ENCODE measurements at regions not wholly inside any gene's neighbourhood (a gene's known extent, or its start where the extent isn't known, plus 50 kb on each side); places are given as distances from the start of the nearest gene placed in this dataset.

GRCh38 chr2:224147174-224147573 is 108.1 kb upstream of the SERPINE2 start:
- intact Hi-C loops (cut with micrococcal nuclease; ENCODE audit: unreplicated experiment): loop anchor here (2.0 kb wide), 1 partner anchor 138 kb away; no protein-coding TSS in a partner anchor
- peaks cover 24% of the 10 kb centered on the region for H3K9me3 Mint-ChIP-seq (ENCODE audit: unreplicated experiment)
- DNase-seq: peak in 1 of 2 experiments; percentile 49
- no peaks in the 10 kb centered on the region; the same call in 1 of the 2 replicates for H3K36me3 ChIP-seq (ENCODE audit: control insufficient read depth, insufficient read depth, low read length)
- H3K27ac Mint-ChIP-seq (ENCODE audit: unreplicated experiment): peak overlapping the region; percentile 10
- H3K9me3 ChIP-seq: no peaks in the 10 kb centered on the region
- TF ChIP-seq CTCF (IDR thresholded peaks at IDR 0.05; ENCODE audit: insufficient read depth in 1 of 2, low read depth in 1 of 2, low read length in 1 of 2, severe bottlenecking in 1 of 2, unreplicated experiment in 1 of 2): no peak
- CTCF ChIA-PET: no interaction called here
- POLR2A ChIA-PET: no interaction called here
- H3K4me3 ChIP-seq (ENCODE audit: low read depth, low read length): no peak overlapping the region
- H3K27me3 ChIP-seq (replicated peaks; ENCODE audit: control insufficient read depth, insufficient read depth, low read length): no peaks in the 10 kb centered on the region
- H3K4me1 Mint-ChIP-seq (ENCODE audit: low read depth, unreplicated experiment): peaks cover 15% of the 10 kb centered on the region
- no TSS peak for BruUV-seq (replicated peaks)
- no peaks in the 10 kb centered on the region for H3K27me3 Mint-ChIP-seq (ENCODE audit: insufficient read depth, unreplicated experiment)
- H3K36me3 Mint-ChIP-seq (ENCODE audit: insufficient read depth, unreplicated experiment): no peaks in the 10 kb centered on the region
- no peak overlapping the region for H3K4me3 Mint-ChIP-seq (ENCODE audit: unreplicated experiment)
- peaks cover 24% of the 10 kb centered on the region for H3K4me1 ChIP-seq

- Mint-ChIP-seq H3K4me3 (ENCODE audit: unreplicated experiment) (peak overlapping the region; percentile 6), H3K4me1 (ENCODE audit: low read depth, unreplicated experiment) (peaks cover 15% of the 10 kb centered on the region), H3K36me3 (ENCODE audit: insufficient read depth, unreplicated experiment) (no peaks in the 10 kb centered on the region), H3K9me3 (ENCODE audit: unreplicated experiment) (peaks cover 18% of the 10 kb centered on the region), H3K27me3 (ENCODE audit: insufficient read depth, unreplicated experiment) (no peaks in the 10 kb centered on the region), H3K27ac (ENCODE audit: unreplicated experiment) (peak overlapping the region; percentile 16)
- intact Hi-C loops (cut with micrococcal nuclease; ENCODE audit: unreplicated experiment): loop anchor here (1.0 to 2.0 kb wide), 3 partner anchors 10 to 153 kb away; no protein-coding TSS in a partner anchor
- Histone ChIP-seq H3K4me1 (peaks cover 24% of the 10 kb centered on the region), H3K9me3 (no peaks in the 10 kb centered on the region), H3K4me3 (ENCODE audit: low read depth, low read length) (no peak overlapping the region), H3K27me3 (replicated peaks; ENCODE audit: control insufficient read depth, insufficient read depth, low read length) (no peaks in the 10 kb centered on the region), H3K36me3 (ENCODE audit: control insufficient read depth, insufficient read depth, low read length) (no peaks in the 10 kb centered on the region; the same call in 1 of the 2 replicates)
- CTCF ChIA-PET: no interaction called here
- TF ChIP-seq CTCF (IDR thresholded peaks at IDR 0.05; ENCODE audit: insufficient read depth in 1 of 2, low read depth in 1 of 2, low read length in 1 of 2, severe bottlenecking in 1 of 2, unreplicated experiment in 1 of 2): no peak
- no TSS peak for BruUV-seq (replicated peaks)
- POLR2A ChIA-PET: no interaction called here
- peak; percentile 47 to 76 for DNase-seq
Observed at GRCh38 chr2:224146356-224147160, 107.5 kb upstream of the SERPINE2 start.

- no TSS peak for BruUV-seq (replicated peaks)
- no peak overlapping the region for H3K4me3 ChIP-seq (ENCODE audit: low read depth, low read length)
- no peaks in the 10 kb centered on the region for H3K27me3 Mint-ChIP-seq (ENCODE audit: insufficient read depth, unreplicated experiment)
- no peaks in the 10 kb centered on the region for H3K36me3 Mint-ChIP-seq (ENCODE audit: insufficient read depth, unreplicated experiment)
- H3K9me3 ChIP-seq: no peaks in the 10 kb centered on the region
- no peaks in the 10 kb centered on the region; the same call in 1 of the 2 replicates for H3K36me3 ChIP-seq (ENCODE audit: control insufficient read depth, insufficient read depth, low read length)
- peaks cover 15% of the 10 kb centered on the region for H3K4me1 Mint-ChIP-seq (ENCODE audit: low read depth, unreplicated experiment)
- H3K4me3 Mint-ChIP-seq (ENCODE audit: unreplicated experiment): peak overlapping the region; percentile 6
- H3K9me3 Mint-ChIP-seq (ENCODE audit: unreplicated experiment): peaks cover 12% of the 10 kb centered on the region
- CTCF ChIA-PET: no interaction called here
- POLR2A ChIA-PET: no interaction called here
- peak overlapping the region; percentile 16 for H3K27ac Mint-ChIP-seq (ENCODE audit: unreplicated experiment)
- H3K27me3 ChIP-seq (replicated peaks; ENCODE audit: control insufficient read depth, insufficient read depth, low read length): no peaks in the 10 kb centered on the region
- DNase-seq: peak in 1 of 2 experiments; percentile 57
- no peak for TF ChIP-seq CTCF (IDR thresholded peaks at IDR 0.05; ENCODE audit: insufficient read depth in 1 of 2, low read depth in 1 of 2, low read length in 1 of 2, severe bottlenecking in 1 of 2, unreplicated experiment in 1 of 2)
- peaks cover 24% of the 10 kb centered on the region for H3K4me1 ChIP-seq
- intact Hi-C loops (cut with micrococcal nuclease; ENCODE audit: unreplicated experiment): loop anchor here (1.0 to 2.0 kb wide), 3 partner anchors 10 to 153 kb away; no protein-coding TSS in a partner anchor
Observed at GRCh38 chr2:224145751-224146355, 106.8 kb upstream of the SERPINE2 start.

All from Caco-2 (cell line).